ENCODE measurements at regions not wholly inside any gene's neighbourhood (a gene's known extent, or its start where the extent isn't known, plus 50 kb on each side); places are given as distances from the start of the nearest gene placed in this dataset.

DNA sequence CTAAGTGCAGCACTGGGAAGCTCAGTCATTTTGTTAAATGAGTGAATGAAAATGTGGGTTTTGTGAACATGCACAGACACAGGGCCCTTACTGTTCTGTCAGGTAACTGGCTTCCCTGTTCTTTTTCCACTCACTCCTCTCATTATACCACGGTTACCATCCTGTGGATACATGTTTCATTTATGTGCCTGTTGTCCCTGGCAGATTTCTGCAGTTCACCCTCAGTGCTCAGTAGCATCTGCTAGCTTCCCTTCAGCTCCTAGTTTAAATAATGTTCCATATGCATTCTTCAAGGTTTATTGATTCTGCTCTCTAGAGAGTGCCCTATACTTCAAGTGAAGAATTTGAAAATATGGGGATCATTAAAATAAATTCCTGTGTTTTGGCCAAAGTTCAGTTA is 1634.3 kb upstream of the ADGRL3 start:
- intact Hi-C loops (cut with DNase I; ENCODE audit: low total_unique reads) = no loop called here
- TF ChIP-seq, protein P1, sequence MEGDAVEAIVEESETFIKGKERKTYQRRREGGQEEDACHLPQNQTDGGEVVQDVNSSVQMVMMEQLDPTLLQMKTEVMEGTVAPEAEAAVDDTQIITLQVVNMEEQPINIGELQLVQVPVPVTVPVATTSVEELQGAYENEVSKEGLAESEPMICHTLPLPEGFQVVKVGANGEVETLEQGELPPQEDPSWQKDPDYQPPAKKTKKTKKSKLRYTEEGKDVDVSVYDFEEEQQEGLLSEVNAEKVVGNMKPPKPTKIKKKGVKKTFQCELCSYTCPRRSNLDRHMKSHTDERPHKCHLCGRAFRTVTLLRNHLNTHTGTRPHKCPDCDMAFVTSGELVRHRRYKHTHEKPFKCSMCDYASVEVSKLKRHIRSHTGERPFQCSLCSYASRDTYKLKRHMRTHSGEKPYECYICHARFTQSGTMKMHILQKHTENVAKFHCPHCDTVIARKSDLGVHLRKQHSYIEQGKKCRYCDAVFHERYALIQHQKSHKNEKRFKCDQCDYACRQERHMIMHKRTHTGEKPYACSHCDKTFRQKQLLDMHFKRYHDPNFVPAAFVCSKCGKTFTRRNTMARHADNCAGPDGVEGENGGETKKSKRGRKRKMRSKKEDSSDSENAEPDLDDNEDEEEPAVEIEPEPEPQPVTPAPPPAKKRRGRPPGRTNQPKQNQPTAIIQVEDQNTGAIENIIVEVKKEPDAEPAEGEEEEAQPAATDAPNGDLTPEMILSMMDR (IDR thresholded peaks at IDR 0.05) = no peak
- no peak for TF ChIP-seq POLR2A (IDR thresholded peaks at IDR 0.05)
- H3K4me3 ChIP-seq (ENCODE audit: low read depth, poor library complexity, severe bottlenecking) = no peak overlapping the region
- DNase-seq (ENCODE audit: low spot score in 2 of 2) = no peak
- WGBS, 2 donors = 13 to 29% methylated on average over 1 of the region's 1 CpG

- no peak overlapping the region for H3K4me3 ChIP-seq (ENCODE audit: low read depth, poor library complexity, severe bottlenecking)
- intact Hi-C loops (cut with DNase I; ENCODE audit: low total_unique reads) = no loop called here
- DNase-seq (ENCODE audit: low spot score in 2 of 2) = no peak
- WGBS, 2 donors = 63% methylated on average over 2 of the region's 2 CpGs
- no peak for TF ChIP-seq POLR2A (IDR thresholded peaks at IDR 0.05)
- TF ChIP-seq, protein P1 (IDR thresholded peaks at IDR 0.05) = no peak
Measured at GRCh38 chr4:59570860-59571476, 1629.2 kb upstream of the ADGRL3 start.

GRCh38 chr4:59571805-59572430 is 1628.2 kb upstream of the ADGRL3 start:
- H3K4me3 ChIP-seq (ENCODE audit: low read depth, poor library complexity, severe bottlenecking) = no peak overlapping the region
- TF ChIP-seq, protein P1 (IDR thresholded peaks at IDR 0.05) = no peak
- TF ChIP-seq POLR2A (IDR thresholded peaks at IDR 0.05) = no peak
- DNase-seq (ENCODE audit: low spot score in 2 of 2) = no peak
- 74 to 79% methylated on average over 9 of the region's 9 CpGs for WGBS, 2 donors
- intact Hi-C loops (cut with DNase I; ENCODE audit: low total_unique reads) = no loop called here

GRCh38 chr4:59583845-59584568 is 1616.1 kb upstream of the ADGRL3 start:
- intact Hi-C loops (cut with DNase I; ENCODE audit: low total_unique reads) = no loop called here
- no peak overlapping the region for H3K4me3 ChIP-seq (ENCODE audit: low read depth, poor library complexity, severe bottlenecking)
- TF ChIP-seq, protein P1 (IDR thresholded peaks at IDR 0.05) = no peak
- TF ChIP-seq POLR2A (IDR thresholded peaks at IDR 0.05) = no peak
- WGBS, 2 donors = 85 to 87% methylated on average over 10 of the region's 10 CpGs
- no peak for DNase-seq (ENCODE audit: low spot score in 2 of 2)

DNA sequence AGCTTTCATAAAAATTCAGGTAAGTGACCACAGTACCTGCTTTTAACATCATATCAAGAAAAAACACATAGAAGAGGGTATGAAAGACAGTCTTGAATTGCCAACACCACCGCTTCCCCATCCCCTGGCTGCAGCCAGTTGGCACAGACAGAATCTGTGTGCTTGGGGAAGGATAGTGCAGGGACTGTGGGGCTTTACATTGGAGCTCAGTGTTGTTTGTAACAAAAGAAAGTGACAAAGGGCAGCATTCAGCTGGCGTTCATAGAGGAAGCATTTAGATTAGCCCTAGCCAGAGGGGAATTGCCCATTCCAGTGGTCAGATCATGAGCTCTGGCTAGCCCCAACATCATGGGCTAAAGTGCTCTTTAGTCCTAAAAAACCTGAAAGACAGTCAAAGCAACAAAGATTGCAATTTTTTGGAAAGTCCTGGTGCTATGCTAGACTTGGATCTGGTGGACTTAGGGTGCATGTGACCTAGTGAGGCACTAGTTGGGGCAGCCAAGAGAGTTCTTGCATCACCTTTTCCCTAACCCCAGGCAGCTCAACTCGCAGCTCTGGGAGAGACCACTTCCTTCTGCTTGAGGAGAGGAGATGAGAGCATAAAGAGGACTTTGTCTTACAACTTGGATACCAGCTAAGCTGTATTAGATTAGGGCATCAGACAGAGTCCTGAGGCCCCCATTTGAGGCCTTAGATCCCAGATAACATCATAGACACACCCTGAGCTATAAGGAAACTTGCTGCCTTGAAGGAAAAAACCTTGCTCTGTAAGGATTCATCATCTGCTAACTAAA is 1602.4 kb upstream of the ADGRL3 start:
- TF ChIP-seq, protein P1 (IDR thresholded peaks at IDR 0.05) = no peak
- TF ChIP-seq POLR2A (IDR thresholded peaks at IDR 0.05) = no peak
- DNase-seq (ENCODE audit: low spot score in 2 of 2) = no peak
- 50 to 71% methylated on average over 3 of the region's 3 CpGs for WGBS, 2 donors
- intact Hi-C loops (cut with DNase I; ENCODE audit: low total_unique reads) = no loop called here
- no peak overlapping the region for H3K4me3 ChIP-seq (ENCODE audit: low read depth, poor library complexity, severe bottlenecking)

Measured in lower leg skin (tissue), 4 donors.